ENCODE measurements at regions not wholly inside any gene's neighbourhood (a gene's known extent, or its start where the extent isn't known, plus 50 kb on each side); places are given as distances from the start of the nearest gene placed in this dataset.

GRCh38 chr6:109284675-109285074, 97.6 kb downstream of the CD164 start:
- TF ChIP-seq TAF1 (IDR thresholded peaks at IDR 0.05; ENCODE audit: low read depth, low read length) (no peak), PAX5 (IDR thresholded peaks at IDR 0.05; ENCODE audit: insufficient read depth, low read length, severe bottlenecking) (no peak), POLR2A (IDR thresholded peaks at IDR 0.05; ENCODE audit: low read depth, low read length) (no peak), POLR2AphosphoS5 (IDR thresholded peaks at IDR 0.05; ENCODE audit: low read depth, low read length) (no peak), POU2F2 (IDR thresholded peaks at IDR 0.05; ENCODE audit: low read depth, low read length) (no peak), SPI1 (IDR thresholded peaks at IDR 0.05; ENCODE audit: low read depth, low read length) (no peak)
- no peak for FAIRE-seq
- DNase-seq (ENCODE audit: insufficient read length, low spot score) = no peak

GRCh38 chr6:109282756-109283155, 99.5 kb downstream of the CD164 start:
- FAIRE-seq = no peak
- TF ChIP-seq PAX5 (IDR thresholded peaks at IDR 0.05; ENCODE audit: insufficient read depth, low read length, severe bottlenecking) = no peak
- TF ChIP-seq POU2F2 (IDR thresholded peaks at IDR 0.05; ENCODE audit: low read depth, low read length) = no peak
- TF ChIP-seq SPI1 (IDR thresholded peaks at IDR 0.05; ENCODE audit: low read depth, low read length) = peak; percentile 56; the same call in 1 of the 2 replicates
- no peak for DNase-seq (ENCODE audit: insufficient read length, low spot score)

- DNase-seq (ENCODE audit: insufficient read length, low spot score) (no peak), FAIRE-seq (no peak)
- TF ChIP-seq POLR2A (IDR thresholded peaks at IDR 0.05; ENCODE audit: low read depth, low read length) (no peak), PAX5 (IDR thresholded peaks at IDR 0.05; ENCODE audit: insufficient read depth, low read length, severe bottlenecking) (no peak), TAF1 (IDR thresholded peaks at IDR 0.05; ENCODE audit: low read depth, low read length) (no peak), SPI1 (IDR thresholded peaks at IDR 0.05; ENCODE audit: low read depth, low read length) (no peak), POU2F2 (IDR thresholded peaks at IDR 0.05; ENCODE audit: low read depth, low read length) (no peak), POLR2AphosphoS5 (IDR thresholded peaks at IDR 0.05; ENCODE audit: low read depth, low read length) (no peak)
Measured at GRCh38 chr6:109279628-109280027, 102.6 kb downstream of the CD164 start.

GRCh38 chr6:109271622-109272021, 110.6 kb downstream of the CD164 start:
- no peak for FAIRE-seq
- TF ChIP-seq PAX5 (IDR thresholded peaks at IDR 0.05; ENCODE audit: insufficient read depth, low read length, severe bottlenecking) (no peak), TAF1 (IDR thresholded peaks at IDR 0.05; ENCODE audit: low read depth, low read length) (no peak), POLR2AphosphoS5 (IDR thresholded peaks at IDR 0.05; ENCODE audit: low read depth, low read length) (no peak), POLR2A (IDR thresholded peaks at IDR 0.05; ENCODE audit: low read depth, low read length) (no peak), SPI1 (IDR thresholded peaks at IDR 0.05; ENCODE audit: low read depth, low read length) (no peak), POU2F2 (IDR thresholded peaks at IDR 0.05; ENCODE audit: low read depth, low read length) (no peak)
- DNase-seq (ENCODE audit: insufficient read length, low spot score) = no peak

- FAIRE-seq = no peak
- DNase-seq (ENCODE audit: insufficient read length, low spot score) = no peak
- TF ChIP-seq TAF1 (IDR thresholded peaks at IDR 0.05; ENCODE audit: low read depth, low read length) (no peak), SPI1 (IDR thresholded peaks at IDR 0.05; ENCODE audit: low read depth, low read length) (no peak), POLR2AphosphoS5 (IDR thresholded peaks at IDR 0.05; ENCODE audit: low read depth, low read length) (no peak)
Measured at GRCh38 chr6:109269953-109270517, 112.2 kb downstream of the CD164 start.

- FAIRE-seq = no peak
- DNase-seq (ENCODE audit: insufficient read length, low spot score) = no peak
- TF ChIP-seq PAX5 (IDR thresholded peaks at IDR 0.05; ENCODE audit: insufficient read depth, low read length, severe bottlenecking) (no peak), POLR2AphosphoS5 (IDR thresholded peaks at IDR 0.05; ENCODE audit: low read depth, low read length) (no peak), POLR2A (IDR thresholded peaks at IDR 0.05; ENCODE audit: low read depth, low read length) (no peak), TAF1 (IDR thresholded peaks at IDR 0.05; ENCODE audit: low read depth, low read length) (no peak), POU2F2 (IDR thresholded peaks at IDR 0.05; ENCODE audit: low read depth, low read length) (no peak), SPI1 (IDR thresholded peaks at IDR 0.05; ENCODE audit: low read depth, low read length) (no peak)
Measured at GRCh38 chr6:109269057-109269456, 113.2 kb downstream of the CD164 start.

GRCh38 chr6:109265530-109265929, 116.7 kb downstream of the CD164 start:
- DNase-seq (ENCODE audit: insufficient read length, low spot score) (no peak), FAIRE-seq (no peak)
- no peak for TF ChIP-seq PAX5 (IDR thresholded peaks at IDR 0.05; ENCODE audit: insufficient read depth, low read length, severe bottlenecking)
- no peak for TF ChIP-seq POU2F2 (IDR thresholded peaks at IDR 0.05; ENCODE audit: low read depth, low read length)
- TF ChIP-seq POLR2AphosphoS5 (IDR thresholded peaks at IDR 0.05; ENCODE audit: low read depth, low read length) = no peak
- no peak for TF ChIP-seq TAF1 (IDR thresholded peaks at IDR 0.05; ENCODE audit: low read depth, low read length)
- TF ChIP-seq SPI1 (IDR thresholded peaks at IDR 0.05; ENCODE audit: low read depth, low read length) = no peak
- no peak for TF ChIP-seq POLR2A (IDR thresholded peaks at IDR 0.05; ENCODE audit: low read depth, low read length)

- DNase-seq (ENCODE audit: insufficient read length, low spot score) (no peak), FAIRE-seq (no peak)
- TF ChIP-seq SPI1 (IDR thresholded peaks at IDR 0.05; ENCODE audit: low read depth, low read length) (no peak), POU2F2 (IDR thresholded peaks at IDR 0.05; ENCODE audit: low read depth, low read length) (no peak), TAF1 (IDR thresholded peaks at IDR 0.05; ENCODE audit: low read depth, low read length) (no peak), PAX5 (IDR thresholded peaks at IDR 0.05; ENCODE audit: insufficient read depth, low read length, severe bottlenecking) (no peak), POLR2A (IDR thresholded peaks at IDR 0.05; ENCODE audit: low read depth, low read length) (no peak), POLR2AphosphoS5 (IDR thresholded peaks at IDR 0.05; ENCODE audit: low read depth, low read length) (no peak)
Measured at GRCh38 chr6:109263873-109264700, 118.2 kb downstream of the CD164 start.

GRCh38 chr6:109262261-109262660, 120.0 kb downstream of the CD164 start:
- FAIRE-seq (no peak), DNase-seq (ENCODE audit: insufficient read length, low spot score) (no peak)

More at GRCh38 chr6:109262261-109262660, 120.0 kb downstream of the CD164 start:
- no peak for TF ChIP-seq SPI1 (IDR thresholded peaks at IDR 0.05; ENCODE audit: low read depth, low read length)
- no peak for TF ChIP-seq POLR2A (IDR thresholded peaks at IDR 0.05; ENCODE audit: low read depth, low read length)
- TF ChIP-seq POLR2AphosphoS5 (IDR thresholded peaks at IDR 0.05; ENCODE audit: low read depth, low read length) = no peak
- TF ChIP-seq PAX5 (IDR thresholded peaks at IDR 0.05; ENCODE audit: insufficient read depth, low read length, severe bottlenecking) = no peak
- no peak for TF ChIP-seq POU2F2 (IDR thresholded peaks at IDR 0.05; ENCODE audit: low read depth, low read length)
- TF ChIP-seq TAF1 (IDR thresholded peaks at IDR 0.05; ENCODE audit: low read depth, low read length) = no peak

All from GM12891 (cell line).